IMR-90 (cell line): ENCODE measurements at regions not wholly inside any gene's neighbourhood (a gene's known extent, or its start where the extent isn't known, plus 50 kb on each side); places are given as distances from the start of the nearest gene placed in this dataset.
A peak's percentile ranks its signal among the peaks of the same experiment; 100 is the strongest.

Source experiments
- ATAC-seq: fragments of 200-7000 bp; cut with Tn5 transposase; 2 replicates; pipeline ENCODE4 v1.9.1; 2020; ENCODE audit warnings: low read depth, mild to moderate bottlenecking, moderate library complexity
- BruUV-seq: library from RNA; stranded (reverse); fragments of 400-500 nt; replicated peaks from 2 replicates; lab custom pipeline; 2021; lab: Mats Ljungman, UMichigan
- CTCF ChIA-PET: fragments of 300-600 bp; formaldehyde crosslinking; extraction: SDS; loops from one replicate; lab custom pipeline; 2021; ENCODE audit warnings: antibody characterized with exemption; lab: Yijun Ruan, JAX
- POLR2A ChIA-PET: fragments of 300-600 bp; sonication (Branson Sonifier 250); formaldehyde crosslinking; loops from one replicate; lab custom pipeline; 2022; ENCODE audit warnings: antibody characterized with exemption; ENCODE audit not compliant: unreplicated experiment; lab: Charles Lee
- DNase-seq: peaks from one replicate; pipeline ENCODE4 v3.0.0; 2013
- H2AFZ ChIP-seq: replicated peaks from 2 replicates; pipeline ENCODE3; 2013; ENCODE audit warnings: low read length, mild to moderate bottlenecking; ENCODE audit not compliant: poor library complexity
- H2AK5ac ChIP-seq: 2 replicates; pipeline ENCODE4 v1.6.1; 2013; ENCODE audit warnings: low read depth, low read length, inconsistent platforms
- H2AK9ac ChIP-seq: replicated peaks from 2 replicates; pipeline ENCODE3; 2013; ENCODE audit warnings: mild to moderate bottlenecking, low read depth, low read length, moderate library complexity; ENCODE audit not compliant: poor library complexity
- H2BK120ac ChIP-seq: 2 replicates; pipeline ENCODE4 v1.6.1; 2013; ENCODE audit warnings: low read depth, low read length, inconsistent platforms
- H2BK15ac ChIP-seq: 3 replicates; pipeline ENCODE4 v1.6.1; 2013; ENCODE audit warnings: low read depth, low read length, inconsistent platforms
- H2BK20ac ChIP-seq: 2 replicates; pipeline ENCODE4 v1.6.1; 2013; ENCODE audit warnings: low read depth, mild to moderate bottlenecking, inconsistent platforms, low read length, moderate library complexity
- H2BK5ac ChIP-seq: 2 replicates; pipeline ENCODE4 v1.6.1; 2013; ENCODE audit warnings: mild to moderate bottlenecking, low read depth, low read length, inconsistent platforms; ENCODE audit not compliant: poor library complexity, severe bottlenecking
- H3K14ac ChIP-seq: replicated peaks from 2 replicates; pipeline ENCODE4 v1.6.1; 2013; ENCODE audit warnings: low read depth, low read length, inconsistent platforms
- H3K18ac ChIP-seq: 2 replicates; pipeline ENCODE4 v1.6.1; 2013; ENCODE audit warnings: low read depth, low read length, control low read depth
- H3K23ac ChIP-seq: 2 replicates; pipeline ENCODE4 v1.6.1; 2013; ENCODE audit warnings: low read depth, low read length, inconsistent platforms
- H3K27ac ChIP-seq: 2 replicates; pipeline ENCODE4 v1.5.1; 2013; ENCODE audit warnings: mild to moderate bottlenecking, control low read depth, low read length; ENCODE audit not compliant: insufficient read depth
- H3K27me3 ChIP-seq: 2 replicates; pipeline ENCODE4 v1.6.1; 2013; ENCODE audit warnings: low read length; ENCODE audit not compliant: control insufficient read depth, insufficient read depth
- H3K36me3 ChIP-seq: 2 replicates; pipeline ENCODE4 v1.6.1; 2013; ENCODE audit warnings: low read length, mixed read lengths; ENCODE audit not compliant: control insufficient read depth, insufficient read depth
- H3K4ac ChIP-seq: 2 replicates; pipeline ENCODE4 v1.6.1; 2013; ENCODE audit warnings: low read depth, low read length, inconsistent platforms
- H3K4me1 ChIP-seq: 2 replicates; pipeline ENCODE4 v1.6.1; 2013; ENCODE audit warnings: low read length, mixed read lengths; ENCODE audit not compliant: control insufficient read depth, insufficient read depth
- H3K4me2 ChIP-seq: 2 replicates; pipeline ENCODE4 v1.6.1; 2013; ENCODE audit warnings: low read depth, mild to moderate bottlenecking, control low read depth, low read length, moderate library complexity
- H3K4me3 ChIP-seq: 2 replicates; pipeline ENCODE4 v1.5.1; 2013; ENCODE audit warnings: low read depth, mild to moderate bottlenecking, control low read depth, low read length, moderate library complexity; ENCODE audit not compliant: insufficient read depth
- H3K56ac ChIP-seq: 2 replicates; pipeline ENCODE4 v1.6.1; 2013; ENCODE audit warnings: low read length, inconsistent platforms; ENCODE audit not compliant: insufficient read depth; ENCODE audit errors: extremely low read depth
- H3K79me1 ChIP-seq, 2 experiments: 2 replicates each; pipeline ENCODE4 v1.6.1; 2013; ENCODE audit warnings: low read length in 2 of 2, inconsistent platforms in 1 of 2, low read depth in 1 of 2
- H3K9ac ChIP-seq: 2 replicates; pipeline ENCODE4 v1.6.1; 2013; ENCODE audit warnings: low read depth, low read length, control low read depth
- H3K9me1 ChIP-seq: 2 replicates; pipeline ENCODE4 v1.6.1; 2013; ENCODE audit warnings: low read length, inconsistent platforms; ENCODE audit not compliant: insufficient read depth
- H3K9me3 ChIP-seq: 2 replicates; pipeline ENCODE4 v1.6.1; 2013; ENCODE audit warnings: low read length; ENCODE audit not compliant: control insufficient read depth, insufficient read depth
- H4K20me1 ChIP-seq: 2 replicates; pipeline ENCODE4 v1.6.1; 2013; ENCODE audit warnings: low read length, inconsistent platforms; ENCODE audit not compliant: insufficient read depth
- H4K5ac ChIP-seq: 2 replicates; pipeline ENCODE4 v1.6.1; 2013; ENCODE audit warnings: mild to moderate bottlenecking, low read depth, low read length, control low read depth
- H4K8ac ChIP-seq, 2 experiments: 2 replicates each; pipeline ENCODE4 v1.6.1; 2013; ENCODE audit warnings: low read depth in 2 of 2, low read length in 2 of 2, control low read depth in 1 of 2, inconsistent platforms in 1 of 2
- H4K91ac ChIP-seq: 2 replicates; pipeline ENCODE4 v1.6.1; 2013; ENCODE audit warnings: low read depth, low read length, inconsistent platforms; ENCODE audit not compliant: insufficient read depth
- BHLHE40 ChIP-seq: fragments of 150-350 bp; IDR thresholded peaks from 2 replicates; pipeline ENCODE4 v1.6.1; 2016; ENCODE audit warnings: mild to moderate bottlenecking, low read depth, low read length
- CEBPB ChIP-seq: IDR thresholded peaks from 2 replicates; pipeline ENCODE4 v1.6.1; 2012; ENCODE audit warnings: low read depth, low read length, improper control_type of control experiment
- CTCF ChIP-seq: conservative IDR thresholded peaks from 2 replicates; pipeline ENCODE4 v1.5.1; 2012; ENCODE audit warnings: mild to moderate bottlenecking, low read depth, low read length, improper control_type of control experiment
- ELK1 ChIP-seq: fragments of 150-350 bp; IDR thresholded peaks from 2 replicates; pipeline ENCODE4 v1.6.1; 2016; ENCODE audit warnings: low read depth, mild to moderate bottlenecking, low read length, moderate library complexity, borderline replicate concordance
- FOS ChIP-seq: fragments of 150-350 bp; IDR thresholded peaks from 2 replicates; pipeline ENCODE4 v1.6.1; 2016; ENCODE audit warnings: low read depth, low read length
- MAFK ChIP-seq: IDR thresholded peaks from 2 replicates; pipeline ENCODE4 v1.6.1; 2012; ENCODE audit warnings: low read depth, low read length, improper control_type of control experiment
- MAZ ChIP-seq: IDR thresholded peaks from 2 replicates; pipeline ENCODE4 v1.6.1; 2012; ENCODE audit warnings: low read depth, mild to moderate bottlenecking, low read length, improper control_type of control experiment, moderate library complexity, borderline replicate concordance
- MXI1 ChIP-seq: IDR thresholded peaks from 2 replicates; pipeline ENCODE4 v1.6.1; 2012; ENCODE audit warnings: low read depth, mild to moderate bottlenecking, low read length, moderate library complexity, borderline replicate concordance
- NFE2L2 ChIP-seq: fragments of 150-350 bp; IDR thresholded peaks from 2 replicates; pipeline ENCODE4 v1.6.1; 2016; ENCODE audit warnings: low read depth, mild to moderate bottlenecking, low read length
- POLR2A ChIP-seq: IDR thresholded peaks from 2 replicates; pipeline ENCODE4 v1.6.1; 2012; ENCODE audit warnings: mild to moderate bottlenecking, low read depth, low read length
- RAD21 ChIP-seq: IDR thresholded peaks from 2 replicates; pipeline ENCODE4 v1.6.1; 2012; ENCODE audit warnings: low read length, improper control_type of control experiment
- RCOR1 ChIP-seq: IDR thresholded peaks from 2 replicates; pipeline ENCODE4 v1.6.1; 2012; ENCODE audit warnings: mild to moderate bottlenecking, low read length, improper control_type of control experiment; ENCODE audit not compliant: insufficient replicate concordance
- RFX5 ChIP-seq: IDR thresholded peaks from 2 replicates; pipeline ENCODE4 v1.8.0; 2012; ENCODE audit warnings: low read depth, mild to moderate bottlenecking, low read length, moderate library complexity
- SMC3 ChIP-seq: fragments of 150-350 bp; IDR thresholded peaks from 2 replicates; pipeline ENCODE4 v1.6.1; 2016; ENCODE audit warnings: low read depth, mild to moderate bottlenecking, antibody characterized with exemption, low read length, moderate library complexity
- USF2 ChIP-seq: fragments of 150-350 bp; IDR thresholded peaks from 2 replicates; pipeline ENCODE4 v1.6.1; 2017; ENCODE audit warnings: mild to moderate bottlenecking, antibody characterized with exemption, low read length, low read depth
- WGBS, 2 experiments: methylation state at CpG; one replicate each; pipeline versions ENCODE4 v1.1.5 to v1.1.7; 2013; ENCODE audit warnings: missing lambda C conversion rate in 2 of 2; ENCODE audit not compliant: insufficient read length in 1 of 2; ENCODE audit errors: extremely low coverage in 2 of 2; 5-methylcytosine and 5-hydroxymethylcytosine counted together
- dilution Hi-C: fragments of 300-500 bp; cut with HindIII; formaldehyde crosslinking; loops from one replicate; pipeline ENCODE4 v1.14.3; 2018; ENCODE audit warnings: low sequenced_read_pairs; ENCODE audit not compliant: unreplicated experiment
- in situ Hi-C: fragments of 300-500 bp; cut with MboI; formaldehyde crosslinking; loops from 3 replicates; pipeline ENCODE4 v1.14.3; 2019; ENCODE audit warnings: low sequenced_read_pairs, inconsistent platforms, mixed read lengths
- intact Hi-C: fragments of 100-400 bp; cut with micrococcal nuclease; formaldehyde crosslinking; loops from 2 replicates; pipeline ENCODE4 v1.10.0; 2022

- Histone ChIP-seq H2AK5ac (peak overlapping the region; percentile 98), H3K4me1 (peaks cover 45% of the 10 kb centered on the region), H2AFZ (no peak overlapping the region), H3K23ac (0 out of 2 replicates have a peak overlapping the region, but pooled peaks have one; percentile 39), H3K14ac (peak overlapping the region; percentile 37; the same call in 1 of the 2 replicates), H4K5ac (0 out of 2 replicates have a peak overlapping the region, but pooled peaks have one; percentile 14), H3K79me1 (peaks cover 0 to 5% of the 10 kb centered on the region in 2 experiments; a peak in 1 of 4 replicates), H2BK20ac (peak overlapping the region; percentile 100; the same call in 1 of the 2 replicates), H2AK9ac (no peak overlapping the region), H3K18ac (peak overlapping the region; percentile 39), H3K9me3 (no peaks in the 10 kb centered on the region), H3K27ac (no peak overlapping the region), H4K91ac (peak overlapping the region; percentile 100; the same call in 1 of the 2 replicates), H4K8ac (peak overlapping the region in 1 of 2 experiments; percentile 33; a peak in 1 of 4 replicates), H3K4me3 (no peak overlapping the region), H2BK15ac (peak overlapping the region; percentile 81; the same call in 2 of the 3 replicates), H3K4ac (peak overlapping the region; percentile 100), H3K56ac (no peak overlapping the region), H2BK120ac (peak overlapping the region; percentile 100), H3K36me3 (no peaks in the 10 kb centered on the region), H4K20me1 (no peaks in the 10 kb centered on the region), H2BK5ac (peak overlapping the region; percentile 96), H3K9me1 (peaks cover 26% of the 10 kb centered on the region), H3K27me3 (no peaks in the 10 kb centered on the region), H3K4me2 (no peak overlapping the region), H3K9ac (no peak overlapping the region)
- TF ChIP-seq MAFK = no peak
- no peak for TF ChIP-seq MXI1
- no peak for TF ChIP-seq RCOR1
- TF ChIP-seq ELK1 = no peak
- TF ChIP-seq MAZ = no peak
- no peak for TF ChIP-seq USF2
- TF ChIP-seq FOS = no peak
- TF ChIP-seq SMC3 = no peak
- TF ChIP-seq CEBPB = no peak
- no peak for TF ChIP-seq RAD21
- no peak for TF ChIP-seq NFE2L2
- TF ChIP-seq BHLHE40 = no peak
- no peak for TF ChIP-seq POLR2A
- no peak for TF ChIP-seq CTCF
- TF ChIP-seq RFX5 = no peak
- in situ Hi-C loops = no loop called here
- ChIA-PET CTCF (interaction anchor here (0.6 kb wide), 1 partner anchor 15 kb away, joined by 3 read pairs; no protein-coding TSS in a partner anchor), POLR2A (no interaction called here)
- no peak for DNase-seq
- 100% methylated on average over 2 of the region's 3 CpGs; no CpG with 5 or more reads in 1 of the 2 experiments for WGBS, 2 experiments
- no TSS peak for BruUV-seq
- no peak for ATAC-seq
- intact Hi-C loops = no loop called here
- dilution Hi-C loops = no loop called here
Measured at GRCh38 chr2:42921721-42922120, 129.3 kb upstream of the HAAO start.
